ENCODE measurements at regions not wholly inside any gene's neighbourhood (a gene's known extent, or its start where the extent isn't known, plus 50 kb on each side); places are given as distances from the start of the nearest gene placed in this dataset.

- in situ Hi-C loops (cut with HindIII; ENCODE audit: low sequenced_read_pairs), result no loop called here
- TF ChIP-seq, protein P1, sequence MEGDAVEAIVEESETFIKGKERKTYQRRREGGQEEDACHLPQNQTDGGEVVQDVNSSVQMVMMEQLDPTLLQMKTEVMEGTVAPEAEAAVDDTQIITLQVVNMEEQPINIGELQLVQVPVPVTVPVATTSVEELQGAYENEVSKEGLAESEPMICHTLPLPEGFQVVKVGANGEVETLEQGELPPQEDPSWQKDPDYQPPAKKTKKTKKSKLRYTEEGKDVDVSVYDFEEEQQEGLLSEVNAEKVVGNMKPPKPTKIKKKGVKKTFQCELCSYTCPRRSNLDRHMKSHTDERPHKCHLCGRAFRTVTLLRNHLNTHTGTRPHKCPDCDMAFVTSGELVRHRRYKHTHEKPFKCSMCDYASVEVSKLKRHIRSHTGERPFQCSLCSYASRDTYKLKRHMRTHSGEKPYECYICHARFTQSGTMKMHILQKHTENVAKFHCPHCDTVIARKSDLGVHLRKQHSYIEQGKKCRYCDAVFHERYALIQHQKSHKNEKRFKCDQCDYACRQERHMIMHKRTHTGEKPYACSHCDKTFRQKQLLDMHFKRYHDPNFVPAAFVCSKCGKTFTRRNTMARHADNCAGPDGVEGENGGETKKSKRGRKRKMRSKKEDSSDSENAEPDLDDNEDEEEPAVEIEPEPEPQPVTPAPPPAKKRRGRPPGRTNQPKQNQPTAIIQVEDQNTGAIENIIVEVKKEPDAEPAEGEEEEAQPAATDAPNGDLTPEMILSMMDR (IDR thresholded peaks at IDR 0.05; ENCODE audit: low read depth, low read length), result no peak
- DNase-seq (ENCODE audit: low read depth, low spot score), result no peak
- H3K4me3 ChIP-seq (ENCODE audit: low read depth, low read length), result no peak overlapping the region
These were observed 139.1 kb downstream of the TFPI2 start for GRCh38 chr7:93751421-93751820.

GRCh38 chr7:93750986-93751385 lies 139.6 kb downstream of the TFPI2 start:
- no peak overlapping the region for H3K4me3 ChIP-seq (ENCODE audit: low read depth, low read length)
- TF ChIP-seq, protein P1 (IDR thresholded peaks at IDR 0.05; ENCODE audit: low read depth, low read length), result no peak
- in situ Hi-C loops (cut with HindIII; ENCODE audit: low sequenced_read_pairs), result no loop called here
- DNase-seq (ENCODE audit: low read depth, low spot score), result no peak

DNA sequence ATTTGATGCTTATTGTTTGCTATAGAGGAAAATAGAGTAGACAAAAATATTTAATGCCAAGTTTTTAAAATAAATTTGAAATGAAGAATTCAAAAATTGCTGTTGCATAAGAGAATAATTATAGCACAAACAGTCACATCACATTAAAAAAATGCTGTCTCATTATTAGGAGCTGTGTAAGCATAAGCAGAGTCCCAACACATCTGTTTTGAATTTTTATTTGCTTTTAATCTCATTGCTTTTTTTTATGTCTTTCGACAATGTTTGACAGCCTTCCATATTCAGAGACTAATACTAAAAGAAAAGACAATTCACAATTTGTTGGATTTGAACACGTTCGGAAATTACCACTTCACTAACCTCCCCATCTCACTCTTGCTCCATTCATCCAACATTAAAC lies 143.5 kb downstream of the TFPI2 start:
- TF ChIP-seq, protein P1 (IDR thresholded peaks at IDR 0.05; ENCODE audit: low read depth, low read length), result no peak
- DNase-seq (ENCODE audit: low read depth, low spot score), result no peak
- H3K4me3 ChIP-seq (ENCODE audit: low read depth, low read length), result no peak overlapping the region
- in situ Hi-C loops (cut with HindIII; ENCODE audit: low sequenced_read_pairs), result no loop called here

GRCh38 chr7:93739424-93739823 lies 151.1 kb downstream of the TFPI2 start:
- TF ChIP-seq, protein P1 (IDR thresholded peaks at IDR 0.05; ENCODE audit: low read depth, low read length), result no peak
- in situ Hi-C loops (cut with HindIII; ENCODE audit: low sequenced_read_pairs), result no loop called here
- no peak for DNase-seq (ENCODE audit: low read depth, low spot score)
- no peak overlapping the region for H3K4me3 ChIP-seq (ENCODE audit: low read depth, low read length)

- TF ChIP-seq, protein P1 (IDR thresholded peaks at IDR 0.05; ENCODE audit: low read depth, low read length), result no peak
- no peak for DNase-seq (ENCODE audit: low read depth, low spot score)
- no peak overlapping the region for H3K4me3 ChIP-seq (ENCODE audit: low read depth, low read length)
- in situ Hi-C loops (cut with HindIII; ENCODE audit: low sequenced_read_pairs), result no loop called here
These were observed 152.6 kb downstream of the TFPI2 start for GRCh38 chr7:93737953-93738352.

DNA sequence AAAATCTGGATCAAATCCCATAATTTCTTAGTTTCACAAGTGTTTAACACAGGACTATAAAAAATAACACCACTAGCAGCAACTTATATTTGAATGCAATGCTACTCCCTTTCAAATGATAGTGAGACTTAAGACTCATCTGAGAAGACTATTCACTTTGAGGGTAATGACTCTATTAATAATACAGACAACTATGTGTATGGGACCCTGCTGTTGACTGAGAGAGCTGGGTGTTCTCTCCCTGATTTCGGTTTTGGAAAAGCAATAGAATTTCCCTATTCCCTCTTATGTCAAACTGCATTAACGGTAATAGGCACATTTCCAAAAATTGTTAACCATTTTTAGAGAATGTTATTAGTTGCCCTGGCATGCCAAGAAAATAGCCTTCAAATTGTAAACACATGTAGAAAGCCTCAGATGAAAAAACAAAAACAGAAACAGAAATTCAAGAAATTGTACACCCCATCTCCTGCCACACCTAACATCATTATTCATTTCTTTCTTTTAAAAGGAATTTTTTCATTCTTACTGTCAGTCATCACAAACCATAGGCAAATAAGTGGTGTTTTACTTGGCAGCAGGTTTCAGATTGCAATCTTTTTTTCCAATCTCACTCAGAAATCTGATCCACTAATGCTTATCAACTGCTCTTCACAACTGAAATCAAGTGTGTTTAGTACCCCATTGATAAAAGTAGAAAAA lies 153.7 kb downstream of the TFPI2 start:
- no peak for DNase-seq (ENCODE audit: low read depth, low spot score)
- in situ Hi-C loops (cut with HindIII; ENCODE audit: low sequenced_read_pairs), result no loop called here
- TF ChIP-seq, protein P1 (IDR thresholded peaks at IDR 0.05; ENCODE audit: low read depth, low read length), result no peak
- H3K4me3 ChIP-seq (ENCODE audit: low read depth, low read length), result no peak overlapping the region

All from astrocyte of the spinal cord (primary cell).